Dermis microvascular lymphatic vessel endothelial cell (primary cell): ENCODE measurements at regions not wholly inside any gene's neighbourhood (a gene's known extent, or its start where the extent isn't known, plus 50 kb on each side); places are given as distances from the start of the nearest gene placed in this dataset.

ENCODE experiments used
- DNase-seq, 2 donors: peaks; one replicate each; pipeline versions ENCODE4 v3.0.0 to v3.0.0-alpha.2; 2010; ENCODE audit warnings: low read depth in 2 of 2

DNA sequence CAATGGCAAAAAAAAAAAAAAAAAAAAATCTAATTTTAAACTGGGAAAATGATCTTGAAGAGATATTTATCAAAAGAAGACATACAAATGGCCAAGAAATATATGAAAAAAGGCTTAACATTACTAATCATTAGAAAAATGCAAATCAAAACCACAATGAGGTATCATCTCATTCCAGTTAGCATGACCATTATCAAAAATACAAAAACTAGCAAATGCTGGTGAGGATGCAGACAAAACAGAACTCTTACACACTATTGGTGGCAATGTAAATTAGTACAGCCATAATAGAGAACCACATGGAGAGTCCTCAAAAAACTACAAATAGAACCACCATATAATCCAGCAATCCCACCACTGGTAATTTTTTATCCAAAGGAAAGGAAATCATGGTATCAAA, 489.6 kb downstream of the TNS3 start:
- no peak for DNase-seq

DNA sequence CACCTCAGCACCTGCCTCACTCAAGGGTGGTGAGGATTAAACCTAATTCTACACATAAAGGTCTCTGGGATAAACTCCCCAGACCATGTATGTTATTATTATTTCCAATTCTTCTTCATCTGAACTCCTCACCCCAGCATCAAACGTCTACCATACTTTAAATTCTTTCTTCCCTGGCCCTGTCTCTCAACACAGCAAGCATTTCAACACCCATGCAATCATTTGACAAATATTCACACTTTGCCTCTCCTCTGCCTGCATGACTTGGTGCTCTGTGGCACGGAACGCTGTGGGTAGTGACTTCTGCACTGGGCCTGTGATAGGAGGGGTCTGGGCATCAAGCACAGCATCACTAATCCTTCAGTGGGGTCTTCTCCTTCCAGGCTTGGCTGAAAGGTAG, 490.8 kb downstream of the TNS3 start:
- DNase-seq: no peak

DNA sequence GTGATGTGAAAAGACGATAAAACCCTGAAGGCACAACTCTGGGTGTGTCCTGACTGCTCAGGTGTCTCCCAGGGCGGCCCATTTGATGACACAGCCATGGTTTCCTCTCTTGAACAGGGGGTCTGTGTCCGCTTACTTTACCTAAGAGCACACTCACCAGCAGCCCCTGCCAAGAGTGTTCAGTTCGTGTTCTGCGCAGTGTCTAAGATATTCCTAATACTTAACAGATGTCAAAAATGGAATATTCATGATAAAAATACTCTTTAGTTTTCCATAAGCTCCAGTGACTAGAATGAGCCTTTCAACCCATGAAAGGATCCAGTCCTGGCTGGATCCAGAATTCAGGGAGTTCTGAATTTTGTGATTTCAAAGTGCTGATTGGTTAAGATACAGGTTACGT, 492.4 kb downstream of the TNS3 start:
- no peak for DNase-seq

DNA sequence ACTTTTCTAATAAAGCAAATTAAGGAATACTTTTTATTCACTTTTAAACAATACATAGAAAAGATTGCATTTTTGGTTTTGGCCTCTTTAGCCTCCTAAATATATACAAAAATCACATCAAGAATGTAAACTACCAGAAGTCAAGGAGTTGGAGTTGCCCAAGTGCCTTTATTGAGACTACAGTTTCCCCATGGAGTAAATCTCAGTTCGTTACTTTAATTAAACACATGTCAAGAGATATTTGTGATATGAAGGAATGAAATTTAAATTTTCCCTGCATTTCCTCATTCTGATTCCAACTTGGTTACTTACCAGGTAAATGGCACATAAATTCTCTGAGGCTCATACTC, 492.9 kb downstream of the TNS3 start:
- DNase-seq: no peak

DNA sequence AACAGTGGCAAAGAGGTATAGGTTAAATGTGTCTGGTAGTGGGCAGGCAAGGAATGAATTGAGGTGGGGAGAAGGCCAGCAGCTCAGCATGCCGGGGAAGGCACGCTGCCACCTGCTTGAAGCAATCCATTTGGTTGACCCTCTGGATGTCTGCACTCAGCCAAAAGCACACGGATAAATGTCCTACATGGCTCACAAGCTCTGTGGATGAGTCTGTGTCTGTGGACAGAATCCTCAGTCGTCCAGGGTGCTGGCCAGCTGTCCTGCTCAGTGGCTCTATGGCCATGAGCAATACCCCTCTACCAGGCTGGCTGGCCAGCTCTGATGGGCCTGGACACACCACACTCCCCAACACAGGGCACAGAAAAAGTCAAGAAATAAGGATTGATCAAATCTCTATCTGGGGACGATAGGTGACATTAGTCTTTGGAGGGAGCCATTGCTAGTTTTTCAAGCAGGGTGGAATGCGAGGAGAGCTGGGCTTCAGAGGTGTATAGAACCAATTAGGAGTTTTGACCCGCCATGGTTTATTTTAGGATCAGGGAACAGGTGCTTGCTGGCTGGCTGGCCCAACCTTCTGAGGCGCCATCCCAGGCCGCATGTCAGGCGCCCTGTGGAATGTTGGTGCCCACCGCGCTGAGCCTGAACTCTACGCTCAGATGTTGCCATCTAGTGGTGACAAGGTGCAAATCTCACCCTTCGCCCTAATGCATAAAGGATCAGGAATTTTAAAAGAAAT, 493.4 kb downstream of the TNS3 start:
- DNase-seq: peak; percentile 56 to 70

DNA sequence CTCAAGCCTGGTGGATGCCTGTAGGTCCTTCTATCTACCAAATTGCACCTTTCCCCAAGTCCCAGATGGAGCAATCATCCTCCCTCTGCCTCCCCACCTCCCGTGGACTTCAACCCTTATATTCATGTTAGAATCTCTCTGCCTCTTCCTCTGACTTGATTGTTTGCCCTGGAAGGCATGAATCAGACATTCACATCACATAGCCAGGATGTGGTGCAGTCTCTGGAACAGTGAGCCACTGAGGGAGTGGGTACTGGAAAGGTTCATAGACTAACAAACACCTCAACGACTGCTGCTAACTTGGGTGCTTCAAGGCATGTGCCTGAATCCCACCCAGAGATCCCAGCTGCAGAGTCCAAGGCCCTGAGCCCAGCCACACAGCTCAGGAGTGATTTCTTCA, 494.0 kb downstream of the TNS3 start:
- DNase-seq: peak in 1 of 2 donors; percentile 66

DNA sequence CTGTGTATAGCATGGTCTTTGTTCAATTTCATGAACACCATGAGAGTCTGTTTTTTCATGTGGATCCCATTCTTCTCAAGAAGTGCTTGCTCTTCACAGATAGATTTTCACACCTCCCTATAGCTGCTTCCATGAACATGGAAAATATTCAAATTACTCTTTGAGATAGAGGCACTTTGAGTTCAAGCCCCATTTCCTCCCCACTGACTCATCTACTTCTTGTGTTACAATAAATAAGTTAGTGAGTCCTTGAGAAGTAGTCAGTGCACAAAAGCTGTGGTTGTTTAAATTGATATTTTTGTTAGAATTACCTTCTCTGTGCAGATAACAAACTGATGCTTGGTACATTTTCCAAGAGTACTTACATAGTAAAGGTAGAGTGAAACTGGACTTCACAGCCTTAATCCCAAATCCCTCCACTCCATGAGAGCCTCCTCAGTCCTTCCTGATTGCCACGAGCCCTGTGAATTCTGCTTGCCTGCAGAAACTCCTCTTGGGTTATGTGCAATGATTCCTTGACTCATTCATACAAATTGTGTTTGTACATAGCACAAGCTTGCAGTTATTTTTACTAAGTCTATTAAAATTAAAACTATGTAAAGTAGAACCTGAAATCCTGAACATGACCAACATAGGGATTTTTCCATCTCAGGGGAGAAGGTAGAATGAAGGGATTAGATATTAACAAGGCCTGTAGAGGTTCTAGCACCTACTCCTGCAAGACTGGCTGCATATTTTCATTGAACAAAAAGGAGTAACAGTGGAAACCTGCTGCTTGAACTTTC, 496.2 kb downstream of the TNS3 start:
- DNase-seq: peak in 1 of 2 donors; percentile 45

DNA sequence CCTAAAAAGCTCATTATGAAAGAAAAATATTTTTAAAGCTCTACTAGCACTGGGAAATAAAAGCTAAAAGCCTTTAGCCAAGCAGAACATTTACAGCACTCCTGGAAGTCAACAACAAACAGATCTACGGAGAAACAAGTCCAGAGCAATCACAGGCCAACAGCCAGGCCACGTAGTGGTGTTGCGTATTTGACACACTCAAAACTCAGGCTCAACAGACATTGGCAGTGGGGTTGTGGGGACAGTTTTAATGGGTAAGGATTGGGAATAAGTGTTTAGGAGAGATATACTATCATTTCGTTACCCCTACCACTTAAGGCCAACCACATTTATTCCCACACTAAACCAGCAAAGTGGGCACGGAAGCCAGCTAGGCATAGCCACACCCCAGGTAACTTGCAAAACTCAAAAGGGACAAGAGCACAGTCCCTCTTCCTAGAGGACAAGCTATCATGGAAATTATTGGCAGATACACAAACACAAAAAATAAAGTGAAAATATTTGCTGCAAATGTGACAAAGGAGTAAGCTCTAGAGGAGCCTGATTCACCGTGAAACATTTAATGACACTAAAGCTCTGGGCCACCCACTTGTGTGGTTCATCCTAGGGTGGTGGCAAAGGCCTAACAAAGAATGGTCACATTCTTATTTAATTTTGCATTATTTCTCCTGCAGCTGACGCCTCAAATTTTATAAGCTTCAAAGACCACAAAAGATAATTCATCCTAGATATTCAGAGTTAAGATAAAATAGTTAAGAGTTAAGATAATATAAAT, 498.2 kb downstream of the TNS3 start:
- no peak for DNase-seq

DNA sequence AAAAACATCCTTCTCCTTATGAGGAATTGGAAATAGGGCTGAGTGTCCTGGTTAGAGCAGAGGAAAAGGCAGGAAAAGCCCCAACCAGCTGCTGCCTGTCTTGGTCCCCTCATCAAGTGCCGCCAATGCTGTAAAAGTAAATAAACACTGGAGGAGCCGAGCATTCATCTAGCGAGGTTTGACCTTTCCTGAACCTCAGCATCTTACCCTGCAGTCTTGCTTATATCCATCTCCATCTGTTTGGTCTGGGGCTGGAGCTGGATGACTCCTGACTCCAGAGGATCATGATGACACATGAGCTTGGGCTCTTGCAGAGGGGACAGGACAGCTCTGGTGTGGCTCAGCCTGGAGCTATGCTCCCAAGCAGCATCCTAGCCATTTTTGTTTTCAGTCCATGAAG, 501.1 kb downstream of the TNS3 start:
- no peak for DNase-seq

DNA sequence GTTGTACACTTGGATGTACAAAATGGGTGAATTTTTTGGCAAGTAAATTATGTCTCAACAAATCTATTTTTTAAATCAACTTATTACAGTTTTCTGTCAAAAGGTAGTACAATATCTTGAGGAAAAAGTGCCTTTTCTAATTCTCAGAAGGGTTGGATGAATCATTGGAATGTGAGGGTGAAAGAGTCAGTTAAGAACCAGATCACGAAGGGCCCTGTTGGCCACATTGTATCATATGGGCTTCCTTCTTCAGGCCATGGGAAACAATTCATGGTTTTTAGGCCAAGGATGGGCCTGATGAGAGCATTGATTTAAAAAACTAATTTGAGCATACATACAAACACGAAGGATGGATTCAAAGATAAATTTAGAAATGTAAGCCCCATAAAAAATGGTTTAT, 503.7 kb downstream of the TNS3 start:
- DNase-seq: no peak

DNA sequence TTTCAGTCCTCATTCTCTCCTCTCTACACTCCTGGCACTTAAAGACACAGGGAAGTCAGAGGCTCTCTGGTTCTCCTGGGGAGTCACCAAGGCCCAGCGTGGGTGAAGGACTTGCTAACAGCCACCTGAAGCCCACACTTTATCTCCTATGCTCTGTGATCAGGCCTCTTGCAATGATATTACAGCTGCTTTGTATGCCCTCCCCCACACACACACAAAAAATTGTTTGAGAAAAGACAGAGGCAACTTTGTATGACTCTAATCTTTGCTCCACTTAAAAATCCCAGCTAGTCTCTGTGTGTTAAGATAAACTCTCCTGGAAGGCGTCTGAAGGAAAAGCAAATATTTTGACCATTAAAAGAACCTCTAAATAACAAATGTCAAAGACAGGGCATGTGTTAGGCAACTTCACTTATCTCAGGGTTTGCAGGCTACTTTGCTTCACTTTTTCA, 507.2 kb downstream of the TNS3 start:
- DNase-seq: no peak

DNA sequence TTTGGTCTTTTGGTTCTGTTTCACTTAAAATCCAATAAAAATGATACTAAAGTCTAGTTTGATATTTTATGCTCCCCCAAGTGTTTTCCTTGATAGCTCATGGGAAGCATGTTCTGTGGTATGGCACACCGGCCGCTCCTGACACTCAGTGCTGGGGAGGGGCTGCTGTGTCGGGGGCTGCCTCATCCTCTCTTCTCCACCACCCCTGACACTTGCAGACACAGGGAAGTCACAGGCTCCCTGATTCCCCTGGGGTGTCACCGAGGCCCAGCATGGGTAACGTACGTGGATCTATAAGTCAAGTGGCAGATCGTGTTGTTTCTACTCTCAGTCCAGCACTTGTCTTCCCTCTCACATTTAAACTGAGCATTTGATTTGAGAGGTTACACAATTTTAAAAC, 508.6 kb downstream of the TNS3 start:
- no peak for DNase-seq

DNA sequence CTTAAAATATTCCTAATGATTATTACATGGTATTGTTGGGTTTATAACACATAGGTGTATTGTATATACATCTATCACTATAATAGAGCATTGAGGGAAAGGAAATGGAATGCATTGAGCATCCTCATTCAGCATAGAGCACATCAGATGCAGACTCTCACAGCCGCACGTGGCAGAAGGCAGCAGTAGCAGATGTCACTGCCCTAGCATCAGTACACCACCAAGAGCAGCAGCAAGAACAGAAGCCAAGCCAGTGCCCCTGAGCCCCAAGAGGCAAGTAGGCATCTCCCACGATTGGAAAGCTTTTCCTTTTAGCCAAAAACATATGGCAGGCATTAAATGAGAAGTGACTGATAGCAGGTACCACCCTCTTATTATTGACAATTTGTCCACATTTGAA, 510.0 kb downstream of the TNS3 start:
- DNase-seq: no peak

DNA sequence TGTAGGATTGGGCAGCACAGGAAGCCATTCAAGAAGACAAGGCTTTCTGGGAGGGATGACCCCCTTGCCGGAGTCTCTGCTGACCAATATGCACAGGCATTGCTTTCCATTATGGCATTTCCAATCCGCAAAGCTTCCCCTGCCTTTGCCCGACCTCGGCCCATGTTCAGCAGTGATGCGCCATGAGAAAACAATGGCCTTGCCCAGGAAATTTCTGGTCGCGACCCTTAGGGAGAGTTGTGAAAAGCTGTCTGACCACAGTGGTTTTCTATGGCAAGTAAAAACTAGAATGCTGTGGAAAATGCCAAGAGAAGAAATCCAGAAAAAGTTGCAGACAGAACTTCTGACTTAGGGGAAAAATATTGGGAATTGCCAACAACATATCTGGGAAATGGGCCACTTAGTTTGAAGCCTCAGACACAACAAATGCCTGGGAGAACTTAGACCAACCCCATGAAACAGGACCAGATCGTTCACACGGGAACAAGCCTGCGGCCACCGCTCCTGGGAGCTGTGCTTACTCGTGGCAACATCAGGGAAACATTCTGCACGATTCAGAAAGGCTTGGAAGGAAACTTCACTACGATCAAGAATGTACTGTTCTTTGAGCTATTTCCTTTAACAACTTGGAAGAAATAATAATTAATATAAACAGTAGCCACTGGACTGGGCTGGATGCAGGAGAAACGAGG, 512.4 kb downstream of the TNS3 start:
- DNase-seq: peak in 1 of 2 donors; percentile 35

DNA sequence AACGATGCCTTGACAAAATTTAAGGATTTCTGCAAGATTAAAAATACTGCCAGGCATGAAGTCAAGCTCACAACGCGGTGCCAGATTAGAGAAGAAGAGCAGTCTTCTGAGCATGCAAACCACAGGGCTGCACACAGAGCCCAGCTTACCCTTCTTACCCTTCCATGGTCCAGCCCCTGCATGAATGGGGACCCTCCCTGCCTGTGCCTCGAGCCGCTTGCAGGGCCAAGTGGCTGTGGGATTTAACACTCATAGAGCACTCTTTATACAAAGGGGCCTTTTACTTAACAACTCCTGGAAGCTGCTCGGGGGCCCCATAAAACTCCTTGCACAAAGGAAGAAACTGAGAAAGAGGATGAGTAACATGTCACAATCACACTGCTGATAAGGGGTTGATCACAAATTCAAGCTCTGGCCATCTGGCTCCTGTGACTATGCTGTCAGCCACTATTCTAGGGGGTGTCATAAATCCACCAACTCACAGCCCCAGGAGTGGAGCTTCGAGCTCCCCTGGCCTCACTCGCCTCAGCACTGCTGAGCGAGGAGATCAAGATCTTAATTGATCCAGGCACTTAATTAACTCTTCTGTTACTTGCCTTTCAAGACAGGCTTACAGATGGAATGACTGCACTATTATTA, 514.8 kb downstream of the TNS3 start:
- no peak for DNase-seq

DNA sequence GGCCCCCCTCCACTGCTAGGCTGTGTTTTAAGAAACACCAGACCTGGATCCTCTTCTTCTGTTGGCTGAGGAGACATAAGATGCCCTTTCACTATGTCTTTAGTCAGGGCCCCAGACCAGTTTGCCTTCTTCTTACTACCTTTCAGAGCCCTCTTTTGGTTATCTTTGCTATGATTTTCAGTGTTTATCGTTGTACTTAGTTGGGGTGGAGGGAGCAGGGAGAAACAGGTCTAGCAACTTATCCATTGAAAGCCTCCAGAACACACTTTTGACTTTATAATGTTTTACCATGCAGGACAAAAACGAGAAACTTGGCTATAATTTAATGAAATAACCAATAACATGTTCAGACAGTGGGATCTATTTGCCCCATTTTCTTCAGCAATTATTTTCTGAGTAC, 525.2 kb downstream of the TNS3 start:
- DNase-seq: no peak

DNA sequence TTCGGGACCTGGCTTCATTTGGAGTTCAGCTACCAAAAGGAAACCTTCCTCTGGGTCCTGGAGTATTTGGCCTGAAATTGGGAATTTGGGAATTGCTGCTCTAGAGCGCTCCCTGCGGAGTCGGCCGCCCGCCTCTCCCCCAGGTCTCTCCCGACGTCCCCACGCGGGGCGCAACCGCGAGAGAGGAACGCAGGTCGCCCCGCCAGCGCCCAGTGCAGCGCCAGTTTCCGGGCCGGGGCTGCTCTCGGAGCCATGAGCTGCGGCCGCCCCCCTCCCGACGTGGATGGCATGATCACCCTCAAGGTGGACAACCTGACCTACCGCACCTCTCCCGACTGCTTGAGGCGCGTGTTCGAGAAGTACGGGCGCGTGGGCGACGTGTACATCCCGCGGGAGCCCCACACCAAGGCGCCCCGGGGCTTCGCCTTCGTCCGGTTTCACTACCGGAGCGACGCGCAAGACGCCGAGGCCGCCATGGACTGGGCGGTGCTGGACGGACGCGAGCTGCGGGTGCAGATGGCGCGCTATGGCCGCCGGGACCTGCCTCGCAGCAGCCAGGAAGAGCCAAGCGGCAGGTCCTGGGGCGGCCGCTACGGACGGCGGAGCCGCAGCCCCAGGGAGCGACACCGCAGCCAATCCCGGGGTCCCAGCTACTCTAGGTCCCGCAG, 529.2 kb downstream of the TNS3 start:
- DNase-seq: peak in 1 of 2 donors; percentile 14

DNA sequence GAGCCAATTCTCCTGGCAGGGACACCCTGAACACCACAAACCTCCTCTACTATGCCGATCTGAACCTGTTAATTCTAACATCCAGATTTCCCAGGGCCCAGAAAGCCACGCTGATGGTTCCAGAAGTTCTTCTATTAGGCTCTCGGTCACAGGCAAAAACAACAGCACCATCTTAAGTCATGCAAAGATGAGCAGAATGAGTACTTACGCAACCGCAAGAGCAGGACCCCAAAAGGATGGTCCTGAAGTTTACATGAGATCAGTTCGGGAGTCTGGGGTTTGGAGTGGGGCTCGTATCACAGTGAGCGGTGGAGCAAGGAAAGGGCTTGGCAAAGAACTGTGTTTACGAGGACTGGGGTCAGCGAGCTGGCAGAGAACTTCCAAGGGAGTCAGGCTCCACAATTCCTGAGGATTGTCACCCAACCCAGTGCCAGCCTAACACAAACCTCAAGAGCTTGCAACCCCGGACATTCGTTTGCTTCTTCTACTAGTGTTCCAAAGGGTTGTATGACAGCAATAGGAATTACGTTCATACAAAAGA, 532.6 kb downstream of the TNS3 start:
- DNase-seq: no peak

DNA sequence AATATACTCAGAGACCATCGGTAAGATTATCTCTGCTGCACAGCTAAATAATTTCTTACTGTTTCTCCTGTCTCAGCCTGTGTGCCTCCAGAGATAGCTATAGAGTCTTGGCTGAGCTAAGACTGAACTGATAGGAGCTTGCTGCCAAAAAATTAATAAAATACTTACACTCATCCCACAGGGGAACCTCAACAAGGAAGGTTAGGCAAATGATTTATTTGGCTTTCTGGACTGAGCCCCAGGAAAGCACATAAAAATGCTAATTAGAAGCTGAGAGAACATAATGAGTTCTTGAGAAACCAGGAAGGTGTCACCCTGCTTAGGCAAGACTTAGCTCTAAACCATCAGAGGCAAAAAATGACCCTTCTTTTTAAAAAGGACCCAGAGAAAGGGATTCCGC, 534.5 kb downstream of the TNS3 start:
- DNase-seq: no peak

DNA sequence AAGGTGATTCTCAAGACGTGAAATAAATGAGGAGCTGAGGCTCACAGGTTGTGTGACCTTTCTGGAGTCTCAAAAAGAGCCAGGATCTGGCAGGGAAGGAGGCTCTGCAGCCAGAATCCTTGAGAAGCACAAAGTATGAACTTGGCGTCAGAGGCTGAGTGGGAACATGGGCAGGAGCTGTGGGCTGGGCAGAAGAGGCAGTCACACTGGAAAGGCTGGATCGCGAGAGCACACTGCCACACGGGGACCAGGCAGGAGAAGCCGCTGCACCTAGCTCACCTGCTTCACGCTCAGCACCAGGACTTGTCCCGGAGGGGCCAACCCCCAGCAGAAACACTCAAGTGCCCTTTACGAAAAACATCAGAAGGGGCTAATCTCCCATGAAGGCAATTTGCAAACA, 535.0 kb downstream of the TNS3 start:
- no peak for DNase-seq
